ENCODE measurements at regions not wholly inside any gene's neighbourhood (a gene's known extent, or its start where the extent isn't known, plus 50 kb on each side); places are given as distances from the start of the nearest gene placed in this dataset.

DNA sequence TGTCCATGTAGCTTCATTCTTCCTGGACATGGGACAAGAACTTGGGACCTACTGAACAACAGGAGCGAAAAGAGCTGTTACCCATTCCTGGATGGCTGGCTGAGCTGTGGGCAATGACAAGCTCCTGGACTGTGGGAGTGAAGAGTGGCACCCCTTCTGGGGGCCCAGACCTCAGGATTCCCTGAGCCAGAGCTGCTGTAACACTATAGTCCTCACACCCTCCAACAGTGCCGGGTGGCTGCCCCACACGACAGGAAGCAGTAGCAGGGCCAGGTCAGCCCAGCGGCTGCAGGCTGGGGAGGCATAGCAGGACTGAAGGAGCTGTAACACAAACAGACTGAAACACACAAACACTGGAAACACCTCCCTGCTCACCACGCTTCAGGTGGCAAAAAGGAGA lies 169.7 kb upstream of the IRX2 start:
- intact Hi-C loops (cut with DNase I), result no loop called here
- Histone ChIP-seq H3K4me3 (no peak overlapping the region), H3K27ac (no peak overlapping the region), H3K27me3 (no peaks in the 10 kb centered on the region), H3K9me3 (peaks cover 0 to 4% (median 0%) of the 10 kb centered on the region in 3 donors), H3K4me1 (no peaks in the 10 kb centered on the region), H3K36me3 (replicated peaks in 1 of 2; ENCODE audit: insufficient read depth in 1 of 2, low read depth in 2 of 2) (no peaks in the 10 kb centered on the region)
- TF ChIP-seq CTCF (IDR thresholded peaks at IDR 0.05), result no peak
- no peak for TF ChIP-seq POLR2A (IDR thresholded peaks at IDR 0.05)
- 63 to 76% methylated on average over 1 to 5 of the region's 5 CpGs for WGBS, 2 donors
- no peak for DNase-seq
- ATAC-seq, result no peak

DNA sequence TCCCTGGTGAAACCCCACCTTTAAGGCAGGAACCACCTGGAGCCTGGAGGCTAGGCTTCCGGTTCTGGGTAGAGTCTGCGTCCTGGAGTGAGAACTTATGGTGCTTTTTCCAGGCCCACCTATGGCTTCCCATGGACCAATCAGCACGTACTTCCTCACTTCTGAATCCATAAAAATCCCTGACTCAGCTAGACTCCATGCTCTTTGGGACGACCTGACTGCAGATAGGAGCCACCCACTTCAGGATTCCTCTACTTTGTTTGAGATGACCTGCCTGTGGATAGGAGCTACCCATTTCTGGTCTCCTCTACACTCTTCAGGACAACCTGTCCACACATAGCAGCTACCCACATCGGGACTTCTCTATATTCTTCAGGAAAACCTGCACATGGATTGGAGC lies 168.8 kb upstream of the IRX2 start:
- no peak overlapping the region for H3K27ac ChIP-seq
- 61 to 67% methylated on average over 5 of the region's 5 CpGs for WGBS, 2 donors
- no peak overlapping the region for H3K4me3 ChIP-seq
- ATAC-seq (no peak), DNase-seq (no peak)
- peaks cover 0 to 4% (median 0%) of the 10 kb centered on the region in 3 donors for H3K9me3 ChIP-seq
- no peaks in the 10 kb centered on the region for H3K36me3 ChIP-seq (replicated peaks in 1 of 2; ENCODE audit: insufficient read depth in 1 of 2, low read depth in 2 of 2)
- no peaks in the 10 kb centered on the region for H3K4me1 ChIP-seq
- intact Hi-C loops (cut with DNase I), result no loop called here
- no peaks in the 10 kb centered on the region for H3K27me3 ChIP-seq
- TF ChIP-seq POLR2A (IDR thresholded peaks at IDR 0.05), result no peak
- TF ChIP-seq CTCF (IDR thresholded peaks at IDR 0.05), result no peak

DNA sequence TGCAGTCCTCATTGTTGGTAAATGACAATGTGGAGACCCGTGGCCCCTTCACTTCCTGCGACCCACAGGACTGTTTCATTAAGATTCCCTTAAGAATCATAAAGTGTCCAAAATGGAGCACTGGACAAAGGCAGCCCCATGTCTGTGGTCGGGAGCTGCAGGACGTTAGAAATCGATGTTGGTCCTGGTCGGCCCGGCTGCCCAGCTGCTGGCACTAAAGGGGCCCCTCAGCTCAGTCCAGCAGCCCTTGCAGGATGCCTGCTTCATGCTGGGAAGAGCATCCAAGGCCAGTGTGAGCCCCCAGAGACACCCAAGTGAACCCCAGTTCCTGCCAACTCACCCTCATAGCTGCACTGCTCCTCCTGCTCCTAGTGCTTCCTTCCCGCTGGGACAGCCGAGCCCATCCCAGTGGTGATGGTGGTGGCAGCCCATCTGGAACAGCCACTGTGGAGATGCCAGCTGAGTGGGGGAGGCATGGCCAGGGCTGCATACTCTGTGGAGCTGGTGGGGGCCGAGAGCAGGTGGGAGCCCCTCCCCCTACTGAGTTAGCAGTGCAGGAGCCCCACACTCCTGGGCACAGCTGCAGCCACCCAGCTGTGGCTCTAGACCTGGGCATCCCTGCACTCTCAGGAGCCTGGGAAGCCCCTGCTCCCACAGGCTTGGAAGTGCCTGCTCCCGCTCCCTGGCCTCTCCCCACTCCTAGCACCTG lies 168.0 kb upstream of the IRX2 start:
- ATAC-seq, result no peak
- WGBS, 2 donors, result 61 to 74% methylated on average over 7 to 11 of the region's 11 CpGs
- Histone ChIP-seq H3K9me3 (peaks cover 0 to 4% (median 0%) of the 10 kb centered on the region in 3 donors), H3K4me1 (no peaks in the 10 kb centered on the region), H3K27me3 (no peaks in the 10 kb centered on the region), H3K36me3 (replicated peaks in 1 of 2; ENCODE audit: insufficient read depth in 1 of 2, low read depth in 2 of 2) (no peaks in the 10 kb centered on the region), H3K4me3 (no peak overlapping the region), H3K27ac (no peak overlapping the region)
- DNase-seq, result no peak
- TF ChIP-seq POLR2A (IDR thresholded peaks at IDR 0.05) (no peak), CTCF (IDR thresholded peaks at IDR 0.05) (no peak)
- intact Hi-C loops (cut with DNase I), result no loop called here

GRCh38 chr5:2917524-2917923 lies 166.0 kb upstream of the IRX2 start:
- ATAC-seq (no peak), DNase-seq (no peak)
- Histone ChIP-seq H3K4me1 (no peaks in the 10 kb centered on the region), H3K9me3 (peaks cover 0 to 4% (median 0%) of the 10 kb centered on the region in 3 donors), H3K27ac (no peak overlapping the region), H3K27me3 (no peaks in the 10 kb centered on the region), H3K4me3 (no peak overlapping the region), H3K36me3 (replicated peaks in 1 of 2; ENCODE audit: insufficient read depth in 1 of 2, low read depth in 2 of 2) (no peaks in the 10 kb centered on the region)
- intact Hi-C loops (cut with DNase I), result no loop called here
- 81 to 82% methylated on average over 19 of the region's 19 CpGs for WGBS, 2 donors
- no peak for TF ChIP-seq POLR2A (IDR thresholded peaks at IDR 0.05)
- no peak for TF ChIP-seq CTCF (IDR thresholded peaks at IDR 0.05)

- intact Hi-C loops (cut with DNase I), result no loop called here
- 78 to 81% methylated on average over 15 to 16 of the region's 16 CpGs for WGBS, 2 donors
Observed at GRCh38 chr5:2917093-2917492, 165.6 kb upstream of the IRX2 start.

More at GRCh38 chr5:2917093-2917492, 165.6 kb upstream of the IRX2 start:
- Histone ChIP-seq H3K27ac (no peak overlapping the region), H3K4me3 (no peak overlapping the region), H3K36me3 (replicated peaks in 1 of 2; ENCODE audit: insufficient read depth in 1 of 2, low read depth in 2 of 2) (no peaks in the 10 kb centered on the region), H3K9me3 (peaks cover 0 to 4% (median 0%) of the 10 kb centered on the region in 3 donors), H3K4me1 (no peaks in the 10 kb centered on the region), H3K27me3 (no peaks in the 10 kb centered on the region)
- DNase-seq, result no peak
- ATAC-seq, result no peak
- TF ChIP-seq POLR2A (IDR thresholded peaks at IDR 0.05) (no peak), CTCF (IDR thresholded peaks at IDR 0.05) (no peak)

Data from body of pancreas (tissue), 4 donors.